ENCODE measurements at regions not wholly inside any gene's neighbourhood (a gene's known extent, or its start where the extent isn't known, plus 50 kb on each side); places are given as distances from the start of the nearest gene placed in this dataset.

DNA sequence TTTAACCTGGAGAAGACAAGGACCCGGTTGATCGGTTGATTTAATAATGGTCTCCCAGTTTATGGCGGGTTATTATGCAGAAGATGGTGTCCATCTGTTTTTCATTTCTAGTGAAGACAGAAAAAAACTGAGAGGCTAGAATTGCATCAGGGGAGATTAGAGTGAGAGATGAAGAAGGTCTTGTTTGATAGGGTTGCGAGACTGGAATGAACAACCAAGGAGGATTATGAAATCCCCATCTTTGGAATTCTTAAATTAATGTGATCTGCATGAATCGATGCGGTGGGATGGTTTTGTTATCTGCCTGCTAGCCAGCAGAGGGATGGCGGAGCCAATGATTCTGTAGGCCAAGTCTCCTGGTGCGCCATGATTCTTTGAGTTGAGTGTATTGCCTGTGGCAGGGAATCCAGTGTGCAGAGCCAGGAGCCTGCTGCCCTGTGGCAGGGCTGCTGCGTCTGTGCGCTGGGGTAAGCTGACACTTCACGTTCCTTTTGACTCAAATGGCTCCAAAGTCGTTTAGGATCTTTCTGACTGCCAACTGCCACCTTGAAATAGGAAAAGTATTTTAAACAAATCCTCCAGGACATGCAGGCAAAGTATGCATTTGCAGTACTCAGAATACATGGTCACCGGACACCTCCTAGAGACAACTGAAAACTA, 200.1 kb downstream of the CLIC5 start:
- H3K4me3 ChIP-seq (ENCODE audit: low read depth, low read length), result no peak overlapping the region
- TF ChIP-seq, protein P1, sequence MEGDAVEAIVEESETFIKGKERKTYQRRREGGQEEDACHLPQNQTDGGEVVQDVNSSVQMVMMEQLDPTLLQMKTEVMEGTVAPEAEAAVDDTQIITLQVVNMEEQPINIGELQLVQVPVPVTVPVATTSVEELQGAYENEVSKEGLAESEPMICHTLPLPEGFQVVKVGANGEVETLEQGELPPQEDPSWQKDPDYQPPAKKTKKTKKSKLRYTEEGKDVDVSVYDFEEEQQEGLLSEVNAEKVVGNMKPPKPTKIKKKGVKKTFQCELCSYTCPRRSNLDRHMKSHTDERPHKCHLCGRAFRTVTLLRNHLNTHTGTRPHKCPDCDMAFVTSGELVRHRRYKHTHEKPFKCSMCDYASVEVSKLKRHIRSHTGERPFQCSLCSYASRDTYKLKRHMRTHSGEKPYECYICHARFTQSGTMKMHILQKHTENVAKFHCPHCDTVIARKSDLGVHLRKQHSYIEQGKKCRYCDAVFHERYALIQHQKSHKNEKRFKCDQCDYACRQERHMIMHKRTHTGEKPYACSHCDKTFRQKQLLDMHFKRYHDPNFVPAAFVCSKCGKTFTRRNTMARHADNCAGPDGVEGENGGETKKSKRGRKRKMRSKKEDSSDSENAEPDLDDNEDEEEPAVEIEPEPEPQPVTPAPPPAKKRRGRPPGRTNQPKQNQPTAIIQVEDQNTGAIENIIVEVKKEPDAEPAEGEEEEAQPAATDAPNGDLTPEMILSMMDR (IDR thresholded peaks at IDR 0.05; ENCODE audit: low read depth, low read length), result no peak

DNA sequence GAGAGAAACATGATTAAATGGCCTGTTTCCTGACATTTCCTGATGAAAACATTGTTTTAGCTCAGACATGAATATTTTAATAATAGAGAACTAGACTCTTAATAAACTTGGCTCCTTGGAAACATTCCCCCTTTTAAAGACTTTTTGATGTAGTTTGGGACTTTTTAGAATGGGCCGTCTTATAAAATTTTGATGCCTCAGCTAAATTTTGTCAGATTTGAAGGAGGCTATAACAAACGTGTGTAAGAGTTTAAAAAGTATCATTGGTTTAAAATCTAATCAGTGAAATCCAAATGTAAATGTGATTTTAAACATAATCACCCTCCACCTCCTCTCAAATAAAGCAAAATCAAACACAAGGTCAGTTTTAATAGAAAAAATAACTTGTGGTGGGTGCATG, 200.9 kb downstream of the CLIC5 start:
- TF ChIP-seq, protein P1 (IDR thresholded peaks at IDR 0.05; ENCODE audit: low read depth, low read length), result no peak
- H3K4me3 ChIP-seq (ENCODE audit: low read depth, low read length), result no peak overlapping the region

DNA sequence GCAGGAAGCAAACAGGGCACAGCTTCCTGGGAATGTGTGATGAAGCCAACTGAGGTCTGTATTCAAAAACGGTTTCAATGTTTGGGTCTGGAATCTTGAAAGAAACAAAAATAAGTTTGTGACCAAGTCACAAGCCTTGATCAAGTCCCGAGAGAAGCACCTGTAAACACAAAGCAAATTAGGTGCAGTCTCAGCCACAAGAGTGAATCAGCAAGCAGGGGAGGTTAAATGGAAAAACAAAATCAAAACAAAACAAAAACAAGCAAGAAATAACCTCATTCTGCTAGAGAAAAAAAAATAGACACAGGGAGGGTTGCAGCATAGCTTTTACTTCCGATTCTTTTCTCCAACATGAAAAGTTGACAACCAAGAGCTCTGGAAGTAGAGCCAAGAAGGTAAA, 201.7 kb downstream of the CLIC5 start:
- TF ChIP-seq, protein P1 (IDR thresholded peaks at IDR 0.05; ENCODE audit: low read depth, low read length), result no peak
- no peak overlapping the region for H3K4me3 ChIP-seq (ENCODE audit: low read depth, low read length)

DNA sequence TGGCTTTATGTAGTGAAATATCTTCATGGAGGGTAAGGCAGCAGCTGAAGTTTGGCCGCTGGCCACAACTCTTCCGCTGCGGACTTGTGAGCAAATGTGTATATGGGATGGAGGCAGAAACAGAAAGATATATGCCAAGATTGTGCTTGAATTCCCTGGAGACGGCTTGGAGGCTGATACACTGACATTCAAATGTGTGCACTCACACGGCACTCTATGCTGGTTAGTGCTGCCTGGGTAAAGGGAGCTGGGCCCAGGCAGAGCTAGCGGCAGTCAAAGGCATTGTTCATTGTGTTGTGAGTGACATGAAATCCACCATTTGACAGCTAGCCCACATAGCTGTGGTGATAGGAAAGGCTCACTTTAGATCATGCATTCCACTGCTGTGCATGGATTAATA, 202.7 kb downstream of the CLIC5 start:
- H3K4me3 ChIP-seq (ENCODE audit: low read depth, low read length), result no peak overlapping the region
- TF ChIP-seq, protein P1 (IDR thresholded peaks at IDR 0.05; ENCODE audit: low read depth, low read length), result no peak

DNA sequence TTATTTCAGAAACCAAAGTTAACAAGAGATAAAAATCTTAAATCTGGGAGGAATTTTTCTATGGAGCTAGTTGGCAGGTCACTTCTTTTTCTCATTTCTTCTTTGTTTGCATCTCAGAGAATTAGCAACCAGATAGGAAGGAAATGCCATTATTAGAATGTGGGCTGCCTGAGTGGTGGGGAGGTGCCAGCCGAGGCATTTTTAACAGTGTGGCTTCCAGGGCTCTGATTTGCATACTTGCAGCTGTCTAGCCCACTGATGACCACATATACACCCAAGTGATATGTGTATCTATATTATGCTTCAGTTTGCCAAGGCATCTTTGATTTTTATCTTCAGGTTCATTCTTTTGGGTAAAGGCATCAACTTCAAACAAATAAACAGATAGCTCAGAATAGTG, 206.7 kb downstream of the CLIC5 start:
- no peak overlapping the region for H3K4me3 ChIP-seq (ENCODE audit: low read depth, low read length)
- TF ChIP-seq, protein P1 (IDR thresholded peaks at IDR 0.05; ENCODE audit: low read depth, low read length), result no peak

DNA sequence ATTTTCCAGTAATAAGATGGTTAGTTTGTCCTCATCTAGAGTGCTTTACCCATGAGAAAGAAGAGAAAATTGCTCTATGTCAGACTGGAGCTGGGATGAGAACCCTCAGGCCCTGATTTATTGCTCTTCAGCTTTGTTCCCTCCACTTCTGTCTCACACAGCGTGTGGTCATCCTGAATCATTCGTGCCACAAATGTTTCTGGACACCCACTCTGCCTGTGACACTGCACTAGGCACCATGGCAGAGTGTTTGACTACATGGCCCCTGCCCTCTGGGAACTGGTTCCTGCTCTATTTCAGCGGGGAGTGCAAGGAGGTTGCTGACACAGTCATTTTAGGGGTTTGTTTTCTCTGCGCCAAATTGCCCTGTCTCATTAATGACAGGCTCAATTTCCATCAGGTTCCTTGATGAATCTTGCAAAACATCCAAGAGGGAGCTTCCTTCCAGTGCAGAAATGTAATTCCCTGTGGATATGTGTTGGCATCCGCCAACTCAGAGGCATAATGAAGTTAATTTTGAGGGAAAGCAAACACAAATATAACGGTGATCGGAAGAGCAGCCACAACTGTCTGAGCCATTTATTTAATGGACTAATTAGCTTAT, 207.5 kb downstream of the CLIC5 start:
- no peak overlapping the region for H3K4me3 ChIP-seq (ENCODE audit: low read depth, low read length)
- TF ChIP-seq, protein P1 (IDR thresholded peaks at IDR 0.05; ENCODE audit: low read depth, low read length), result no peak

DNA sequence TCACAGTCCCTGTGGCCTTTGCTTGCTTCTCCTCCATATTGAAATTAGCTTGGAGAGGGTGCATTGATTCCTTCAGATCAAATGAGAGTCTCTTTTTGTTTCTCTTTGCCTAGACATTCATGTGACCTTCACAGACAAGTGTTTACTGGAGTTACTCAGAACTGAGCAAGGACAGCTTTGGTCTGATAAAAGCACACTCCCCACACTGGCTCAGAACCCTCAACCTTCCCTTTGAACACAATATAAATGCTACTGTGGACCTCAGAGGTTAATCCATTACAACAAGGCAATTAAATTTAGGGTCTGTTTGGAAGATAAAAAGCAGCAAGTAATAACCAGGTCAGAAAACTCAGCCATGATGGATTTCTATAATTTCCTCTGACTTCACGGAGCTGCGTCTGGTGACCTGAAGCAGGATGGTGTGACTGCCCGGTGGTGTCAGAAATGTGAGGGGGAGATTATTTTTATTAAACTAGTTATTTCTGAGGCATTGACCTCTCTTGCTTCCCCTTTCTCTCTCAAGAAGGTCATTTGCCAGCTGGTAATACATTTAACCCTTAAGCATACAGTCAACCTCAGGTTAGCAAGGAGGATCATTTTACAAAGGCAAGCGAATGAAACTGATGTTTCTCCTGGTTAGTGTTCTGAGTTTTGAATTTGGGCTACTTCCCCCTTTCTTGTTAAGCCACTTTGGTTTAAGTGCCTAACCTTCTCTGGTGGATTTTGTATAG, 208.2 kb downstream of the CLIC5 start:
- no peak overlapping the region for H3K4me3 ChIP-seq (ENCODE audit: low read depth, low read length)
- TF ChIP-seq, protein P1 (IDR thresholded peaks at IDR 0.05; ENCODE audit: low read depth, low read length), result no peak

All from WI38 (cell line).